Fibroblast of the conjunctiva (primary cell): ENCODE measurements at regions not wholly inside any gene's neighbourhood (a gene's known extent, or its start where the extent isn't known, plus 50 kb on each side); places are given as distances from the start of the nearest gene placed in this dataset.
A peak's percentile ranks its signal among the peaks of the same experiment; 100 is the strongest.

Experiments used
- DNase-seq: peaks from one replicate; pipeline ENCODE4 v3.0.0-alpha.2; 2010; ENCODE audit warnings: low read depth

DNA sequence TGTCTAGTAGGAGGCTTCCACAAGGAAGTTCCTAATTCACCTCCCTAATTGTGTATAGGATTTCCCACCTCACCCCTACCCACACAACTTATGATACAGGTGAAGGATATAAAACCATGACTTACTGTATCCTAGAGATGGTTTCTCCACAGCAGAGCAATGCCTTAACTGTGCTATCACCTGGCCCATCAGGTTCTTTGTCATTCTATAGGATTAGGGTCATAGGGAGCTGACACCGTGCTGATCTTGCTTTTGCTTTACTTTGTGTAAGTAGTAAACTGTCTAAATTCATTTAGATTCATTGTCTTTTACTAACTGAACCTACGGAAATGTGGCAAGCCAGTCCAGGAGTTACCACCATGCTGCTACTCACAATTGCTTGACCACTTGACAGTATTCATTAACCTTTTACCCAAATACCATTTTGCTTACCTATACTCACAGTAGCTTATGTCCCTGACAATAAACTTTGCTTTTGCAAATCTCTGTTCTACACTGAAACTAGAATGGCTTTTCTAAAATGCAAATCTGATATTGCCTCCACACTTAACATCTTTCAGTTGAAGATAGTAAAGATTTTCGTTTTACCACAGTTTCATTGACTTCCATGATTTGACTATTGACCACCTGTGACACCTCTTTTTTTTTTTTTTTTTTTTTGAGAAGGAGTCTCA, 147.6 kb downstream of the IFI44 start:
- DNase-seq, result no peak

- no peak for DNase-seq
Observed at GRCh38 chr1:78799926-78800325, 150.3 kb downstream of the IFI44 start.

GRCh38 chr1:78814176-78814575, 164.5 kb downstream of the IFI44 start:
- DNase-seq, result no peak

GRCh38 chr1:78825561-78825960, 175.9 kb downstream of the IFI44 start:
- no peak for DNase-seq

DNA sequence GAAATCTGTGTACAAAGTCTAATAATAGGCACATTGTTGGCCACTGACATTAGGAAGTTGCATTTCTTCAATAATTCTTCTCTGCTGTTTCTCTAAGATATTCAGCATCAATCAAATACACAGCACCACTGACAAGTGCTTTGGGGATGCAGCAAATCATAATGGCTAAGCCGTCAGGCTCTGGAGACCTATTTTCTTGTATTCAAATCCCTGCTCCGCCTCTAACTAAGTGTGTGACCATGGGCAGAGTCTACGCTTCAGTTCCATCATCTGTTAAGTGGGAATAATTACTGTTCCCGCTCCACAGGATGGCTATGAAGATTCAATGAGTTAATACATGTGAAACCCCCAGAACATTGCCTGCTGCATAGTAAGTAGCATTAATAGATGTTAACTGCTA, 176.9 kb downstream of the ADGRL4 start:
- no peak for DNase-seq

DNA sequence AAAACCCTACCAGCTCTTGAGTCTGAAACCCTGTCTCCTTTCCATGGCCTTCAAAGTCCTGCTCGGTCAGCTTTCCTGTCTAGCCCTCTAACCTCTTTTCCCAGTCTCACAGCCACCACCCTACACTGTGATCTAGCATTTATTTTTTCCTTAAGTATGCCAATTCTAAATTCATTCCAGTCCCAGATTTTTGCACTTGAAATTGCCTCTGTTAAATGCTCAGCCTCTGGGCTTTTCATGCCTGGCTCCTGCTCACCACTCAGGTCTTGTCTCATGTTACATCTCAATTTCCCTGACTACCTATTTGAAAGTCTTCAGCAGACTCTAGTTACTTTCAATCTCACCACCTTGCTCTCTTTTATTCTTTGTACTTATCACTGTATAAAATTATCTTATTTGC, 176.2 kb downstream of the ADGRL4 start:
- no peak for DNase-seq

GRCh38 chr1:78831731-78832360, 174.7 kb downstream of the ADGRL4 start:
- DNase-seq, result peak; percentile 66

GRCh38 chr1:78833491-78833890, 173.0 kb downstream of the ADGRL4 start:
- peak; percentile 76 for DNase-seq

DNA sequence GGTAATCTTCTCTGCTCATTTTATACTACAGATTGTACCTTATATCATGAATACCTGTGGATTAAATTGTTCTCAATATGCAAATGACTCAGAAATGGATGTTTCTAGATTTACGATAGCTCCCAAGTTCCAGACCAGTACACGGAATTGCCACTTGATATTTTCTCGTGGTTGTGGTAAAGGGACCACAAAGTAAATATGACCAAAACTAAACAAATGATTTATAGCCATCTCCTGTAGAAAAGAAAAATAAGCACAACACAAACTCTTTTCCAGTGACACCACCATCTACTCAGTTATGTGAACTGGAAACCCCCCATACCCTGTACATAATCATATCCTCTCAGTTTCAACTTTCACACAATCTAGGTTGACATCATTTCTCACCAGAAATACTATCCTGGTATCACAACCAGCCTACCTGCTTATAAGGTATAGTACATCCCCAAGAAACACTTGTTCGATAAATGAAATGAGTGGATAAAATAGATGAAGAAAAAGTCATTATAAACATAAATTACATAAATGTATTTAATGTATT, 172.3 kb downstream of the ADGRL4 start:
- DNase-seq, result no peak

- DNase-seq, result no peak
Observed at GRCh38 chr1:78836726-78837125, 169.8 kb downstream of the ADGRL4 start.

GRCh38 chr1:78839704-78840277, 166.7 kb downstream of the ADGRL4 start:
- no peak for DNase-seq
